LHCN-M2 (cell line): ENCODE measurements at regions not wholly inside any gene's neighbourhood (a gene's known extent, or its start where the extent isn't known, plus 50 kb on each side); places are given as distances from the start of the nearest gene placed in this dataset.

Source experiments
- DNase-seq: peaks from one replicate; pipeline ENCODE4 v3.0.0-alpha.2; 2012; ENCODE audit warnings: low read depth

DNA sequence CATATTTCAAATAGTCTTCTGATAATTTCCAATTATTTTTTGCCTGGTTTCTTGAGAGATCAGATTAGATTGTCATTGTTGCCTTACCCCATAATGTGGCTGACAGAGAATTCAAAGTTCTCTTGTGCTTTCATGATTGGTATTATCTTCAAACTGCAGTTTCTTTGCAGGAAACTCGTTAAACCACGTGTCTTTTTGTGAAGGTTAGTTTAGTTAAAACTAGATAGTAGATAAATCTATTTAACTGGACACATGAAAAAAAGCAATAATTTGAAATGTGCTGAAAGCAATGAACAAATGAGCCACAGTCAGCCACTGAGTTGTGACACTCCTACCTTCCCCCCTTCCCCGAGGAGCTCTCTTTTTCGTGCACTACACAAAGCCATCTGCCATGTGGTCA lies 327.5 kb upstream of the UMPS start:
- DNase-seq: no peak

DNA sequence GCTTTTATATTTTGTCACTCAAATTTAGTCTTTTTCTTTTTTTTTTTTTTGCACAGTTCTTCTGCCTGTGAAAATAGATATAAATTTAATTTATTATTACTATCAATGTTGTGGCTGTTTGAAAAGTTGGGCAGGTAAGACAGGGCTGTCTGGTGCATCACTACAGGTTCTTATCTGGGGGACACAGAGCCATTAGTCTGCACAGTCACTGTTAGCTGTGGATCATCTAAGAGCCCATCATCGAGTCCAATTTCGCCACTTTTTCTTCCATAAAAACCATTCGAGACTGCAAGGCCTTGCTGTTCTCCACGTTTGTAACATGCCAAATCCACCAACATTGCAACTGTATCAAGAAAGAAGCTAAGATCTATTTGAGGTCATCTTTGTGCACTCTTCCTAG lies 325.6 kb upstream of the UMPS start:
- DNase-seq: no peak

DNA sequence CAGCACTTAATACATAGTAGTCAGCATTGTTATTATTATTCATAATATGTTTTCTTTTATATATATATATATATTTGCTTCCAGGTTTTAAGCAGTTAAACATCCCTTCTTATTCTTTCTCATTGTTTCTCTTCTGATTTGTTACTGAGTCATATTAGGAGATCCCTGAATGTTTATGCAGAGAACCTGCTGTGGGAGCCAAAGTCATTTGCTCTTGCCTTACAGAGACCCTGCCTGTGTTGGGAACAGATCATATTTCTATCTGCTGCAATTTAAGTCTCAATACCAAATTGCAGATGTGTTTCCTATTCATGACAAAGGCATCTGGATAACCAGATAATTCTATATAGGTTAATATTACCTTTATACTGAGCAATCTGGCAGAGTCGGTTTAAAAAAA lies 323.0 kb upstream of the UMPS start:
- DNase-seq: no peak

GRCh38 chr3:124409650-124410275 lies 320.5 kb upstream of the UMPS start:
- no peak for DNase-seq

DNA sequence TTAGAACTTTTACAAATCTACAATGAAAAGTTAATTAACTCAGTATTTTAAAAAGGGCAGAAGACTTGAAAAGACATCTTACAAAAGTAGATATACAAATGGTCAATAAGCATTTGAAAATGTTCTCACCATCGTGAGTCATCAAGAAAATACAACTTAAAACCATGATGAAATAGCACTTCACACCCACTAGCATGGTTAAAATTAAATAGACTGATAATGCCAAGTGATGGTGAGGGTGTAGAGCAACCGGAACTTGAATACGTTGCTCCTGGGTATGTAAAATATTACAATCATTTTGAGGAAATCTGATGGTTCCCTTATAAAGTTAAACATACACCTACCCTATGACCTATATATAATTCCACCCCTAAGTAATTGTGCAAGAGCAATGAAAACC lies 319.8 kb upstream of the UMPS start:
- no peak for DNase-seq

- no peak for DNase-seq
Observed at GRCh38 chr3:124411728-124412127, 318.5 kb upstream of the UMPS start.

DNA sequence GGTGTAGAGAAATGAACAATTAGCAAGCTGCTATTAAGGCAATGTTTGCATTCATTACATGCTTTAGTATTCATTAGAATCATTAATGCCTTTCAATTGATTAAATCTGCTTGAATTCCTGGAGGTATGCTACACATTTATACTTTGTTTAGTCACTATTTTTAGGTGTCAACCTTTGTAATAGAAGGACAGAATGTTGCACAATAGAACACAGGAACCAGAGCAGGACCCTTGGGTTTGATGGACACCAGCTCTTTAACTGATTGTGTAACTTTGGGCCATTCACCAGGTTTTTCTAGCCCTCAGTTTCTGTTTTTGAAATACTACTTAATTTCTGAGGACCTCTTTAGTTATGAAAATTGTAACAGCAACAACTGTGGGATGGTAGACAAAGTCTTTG lies 317.6 kb upstream of the UMPS start:
- no peak for DNase-seq

DNA sequence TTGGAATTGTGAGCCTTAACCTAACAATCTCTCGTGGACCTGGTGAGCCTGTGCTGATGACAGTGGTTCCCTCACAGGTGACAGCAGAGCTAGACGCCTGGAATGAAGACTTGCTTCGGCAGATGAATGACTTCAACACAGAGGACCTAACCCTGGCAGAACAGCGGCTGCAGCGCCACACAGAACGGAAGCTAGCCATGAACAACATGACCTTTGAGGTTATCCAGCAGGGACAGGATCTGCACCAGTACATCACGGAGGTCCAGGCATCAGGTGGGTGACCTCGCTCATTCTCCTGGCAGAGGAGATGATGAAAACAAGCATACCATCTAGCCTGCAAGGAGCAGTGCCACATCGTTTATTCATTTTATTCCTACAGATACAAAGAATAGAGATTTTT lies 316.9 kb upstream of the UMPS start:
- no peak for DNase-seq

DNA sequence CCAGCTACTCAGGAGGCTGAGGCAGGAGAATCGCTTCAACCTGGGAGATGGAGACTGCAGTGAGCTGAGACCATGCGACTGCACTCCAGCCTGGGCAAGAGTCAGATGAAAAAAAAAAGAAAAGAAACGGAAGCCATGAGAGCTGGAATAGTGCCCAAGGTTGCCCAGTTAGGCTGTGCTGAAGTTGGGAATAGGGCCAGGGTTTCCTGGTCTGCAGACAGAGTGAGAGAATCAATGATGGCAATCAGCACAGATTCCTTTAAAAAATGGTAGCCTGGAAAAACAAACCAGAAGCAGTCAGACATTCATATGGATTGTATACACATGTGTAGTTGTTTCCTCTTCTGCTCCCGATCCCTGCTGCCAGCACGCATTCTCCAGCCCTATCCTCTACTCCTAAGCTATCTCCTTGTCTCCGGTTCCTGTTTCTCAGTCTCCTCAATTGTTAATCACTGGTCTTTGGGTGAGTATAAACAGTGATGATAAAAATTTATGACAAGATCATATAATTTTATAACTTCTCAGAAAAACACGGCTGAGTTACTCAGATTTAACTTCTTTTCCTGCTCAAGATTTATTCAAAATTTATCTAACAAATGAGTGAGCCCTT lies 316.2 kb upstream of the UMPS start:
- DNase-seq: no peak

GRCh38 chr3:124415446-124415960 lies 314.7 kb upstream of the UMPS start:
- no peak for DNase-seq

DNA sequence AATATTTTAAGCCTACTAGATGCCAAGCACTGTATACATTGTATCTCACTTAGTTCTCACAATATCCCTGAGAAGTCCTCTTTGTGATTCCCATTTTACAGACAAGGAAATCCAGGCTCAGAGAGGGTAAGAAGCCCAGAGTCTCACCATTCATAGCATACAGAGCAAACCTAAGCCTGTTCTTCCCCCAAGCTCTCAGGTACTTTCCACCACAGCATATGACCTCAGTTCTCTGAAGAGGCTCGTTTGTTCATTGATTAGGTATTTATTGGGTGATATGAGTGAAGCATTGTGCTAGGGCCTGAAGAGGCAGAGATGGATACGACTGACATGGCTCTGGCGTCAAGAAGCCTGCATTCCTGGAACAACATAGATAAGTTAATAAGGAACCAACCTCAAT lies 310.9 kb upstream of the UMPS start:
- no peak for DNase-seq

DNA sequence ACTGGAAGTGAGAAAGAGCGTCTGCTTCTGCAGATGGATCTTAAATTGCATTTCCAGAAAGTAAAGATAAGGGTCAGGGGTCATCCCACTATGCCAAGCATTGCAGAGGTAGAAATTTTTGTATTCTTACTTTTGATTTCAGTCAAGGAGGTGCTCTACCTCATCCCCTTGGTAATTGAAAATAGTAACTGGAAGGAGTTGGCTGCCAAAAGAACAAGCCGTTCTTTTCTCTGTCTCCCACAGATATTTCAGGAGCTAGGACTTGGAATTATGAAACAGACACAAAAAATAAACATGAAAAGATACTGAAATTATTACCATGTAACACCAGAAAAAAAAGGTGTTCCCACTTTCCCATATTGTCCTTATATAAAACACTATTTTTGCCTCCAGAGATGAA lies 309.9 kb upstream of the UMPS start:
- no peak for DNase-seq

- no peak for DNase-seq
Observed at GRCh38 chr3:124422805-124423204, 307.4 kb upstream of the UMPS start.

- DNase-seq: no peak
Observed at GRCh38 chr3:124424396-124424795, 305.9 kb upstream of the UMPS start.

GRCh38 chr3:124425972-124426371 lies 304.3 kb upstream of the UMPS start:
- no peak for DNase-seq

DNA sequence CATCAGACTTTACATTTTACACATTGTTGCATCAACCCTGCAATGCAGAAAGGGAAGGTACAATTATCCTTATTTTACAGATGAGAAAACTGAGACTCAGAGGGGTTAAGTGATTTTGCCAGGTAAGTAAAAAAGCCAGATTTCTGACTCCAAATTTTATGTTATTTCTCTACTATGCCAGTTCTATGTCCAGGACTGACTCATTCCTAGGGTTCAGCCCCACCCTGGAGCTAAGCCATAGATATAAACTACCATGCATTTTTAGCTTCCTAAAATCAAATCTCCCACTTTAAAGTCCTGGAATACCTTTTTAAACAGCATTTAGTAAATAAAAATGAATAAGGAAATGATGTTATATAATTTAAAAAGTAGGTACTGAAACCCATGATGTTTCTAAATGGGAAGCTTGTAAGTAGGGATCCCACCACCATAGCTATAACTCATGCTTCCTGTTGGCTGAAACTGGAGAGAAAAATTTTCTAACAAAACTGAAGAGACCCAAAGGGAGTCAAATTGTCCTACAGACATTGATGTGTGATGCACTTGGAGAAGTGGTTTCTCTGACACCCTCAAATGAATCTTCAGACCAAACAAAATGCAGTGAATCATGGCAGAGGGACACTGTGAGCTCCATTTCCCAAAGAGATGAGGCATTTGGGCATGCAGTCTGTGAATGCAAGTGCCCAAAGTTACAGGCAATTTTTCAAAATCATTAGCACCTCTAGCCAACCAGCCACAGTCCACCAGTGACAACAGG lies 301.7 kb upstream of the UMPS start:
- no peak for DNase-seq

DNA sequence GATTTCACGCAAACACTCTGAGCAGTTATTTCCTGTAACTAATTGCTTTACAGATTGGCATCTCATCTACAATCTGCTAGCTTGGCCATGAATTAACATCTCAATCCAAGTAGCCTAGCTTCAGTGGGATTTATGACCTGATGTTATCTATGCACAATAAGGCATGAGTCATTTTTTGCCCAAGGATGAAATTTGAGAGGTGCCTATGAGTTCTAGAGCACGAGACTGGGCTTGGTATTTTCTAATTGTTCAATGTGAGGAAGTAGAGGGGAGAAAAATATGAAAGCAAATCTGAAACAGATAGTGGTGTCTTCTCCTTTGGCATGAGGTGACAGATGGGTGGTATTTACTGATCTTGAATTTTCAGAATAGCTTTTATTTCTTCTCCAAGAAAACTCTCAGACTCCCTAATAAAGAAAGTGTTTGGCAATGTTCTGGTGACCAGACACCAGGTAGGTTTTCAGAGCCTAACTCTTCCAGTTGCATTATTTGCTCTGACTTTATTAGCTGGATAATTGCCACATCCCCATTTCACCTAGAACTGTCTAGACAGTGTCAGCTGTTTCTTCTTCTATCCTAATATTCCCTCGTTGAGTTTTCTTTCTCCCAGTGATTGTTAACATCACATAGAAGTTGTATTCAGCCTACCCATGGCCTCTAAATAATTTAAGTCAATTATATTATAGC lies 301.0 kb upstream of the UMPS start:
- peak; percentile 47 for DNase-seq

- no peak for DNase-seq
Observed at GRCh38 chr3:124431331-124431994, 298.8 kb upstream of the UMPS start.

DNA sequence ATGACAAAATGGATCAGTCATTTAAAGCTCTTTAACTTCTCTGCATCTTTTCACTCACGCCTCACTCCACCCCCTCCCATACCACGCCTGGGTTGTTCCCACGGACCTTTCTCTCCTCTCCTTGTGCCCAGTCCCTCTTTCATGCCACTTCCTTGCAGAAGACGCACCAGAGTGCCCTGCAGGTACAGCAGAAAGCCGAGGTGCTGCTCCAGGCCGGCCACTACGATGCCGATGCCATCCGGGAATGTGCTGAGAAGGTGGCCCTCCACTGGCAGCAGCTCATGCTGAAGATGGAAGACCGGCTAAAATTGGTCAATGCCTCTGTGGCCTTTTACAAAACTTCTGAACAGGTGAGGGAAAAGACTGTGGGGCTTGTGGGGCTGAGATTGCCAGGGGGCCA lies 296.1 kb upstream of the UMPS start:
- DNase-seq: no peak

DNA sequence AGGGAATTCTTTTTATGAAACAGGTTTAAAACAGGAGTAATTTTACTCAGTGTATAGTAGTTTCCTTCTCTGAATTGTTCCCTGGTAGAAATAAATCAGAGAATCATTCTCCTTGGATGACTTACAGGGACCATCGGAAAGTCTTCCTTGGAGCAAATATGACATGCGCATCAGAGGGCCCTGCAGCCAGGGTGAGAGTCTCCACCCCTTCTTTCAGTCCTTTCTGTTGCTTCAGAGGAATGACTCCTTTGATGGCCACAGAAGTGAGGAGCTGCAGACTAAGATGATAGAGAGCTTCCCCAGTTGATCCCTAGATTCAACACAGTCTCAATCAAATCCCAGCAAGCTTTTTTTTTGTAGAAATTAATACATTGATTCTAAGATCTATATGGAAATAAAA lies 294.8 kb upstream of the UMPS start:
- DNase-seq: no peak

DNA sequence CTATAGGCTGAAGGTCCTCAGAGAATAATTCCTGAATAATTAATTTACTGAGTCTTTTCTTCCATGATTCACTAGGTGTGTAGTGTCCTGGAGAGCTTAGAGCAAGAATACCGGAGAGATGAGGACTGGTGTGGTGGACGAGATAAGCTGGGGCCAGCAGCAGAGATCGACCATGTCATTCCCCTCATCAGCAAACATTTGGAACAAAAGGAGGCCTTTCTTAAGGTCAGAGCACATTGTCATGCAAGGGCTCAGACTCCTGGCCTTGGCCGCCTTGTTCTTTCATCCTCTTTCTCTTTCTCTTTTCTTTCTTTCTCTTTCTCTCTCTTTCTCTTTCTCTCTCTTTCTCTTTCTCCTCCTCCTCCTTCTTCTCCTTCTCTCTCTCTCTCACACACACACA lies 291.4 kb upstream of the UMPS start:
- DNase-seq: no peak

- DNase-seq: no peak
Observed at GRCh38 chr3:124439603-124440002, 290.6 kb upstream of the UMPS start.
